ENCODE measurements at regions not wholly inside any gene's neighbourhood (a gene's known extent, or its start where the extent isn't known, plus 50 kb on each side); places are given as distances from the start of the nearest gene placed in this dataset.

- no peak for DNase-seq (ENCODE audit: low read depth in 2 of 2)
These were observed 133.0 kb downstream of the C11orf87 start for GRCh38 chr11:109554951-109555350.

DNA sequence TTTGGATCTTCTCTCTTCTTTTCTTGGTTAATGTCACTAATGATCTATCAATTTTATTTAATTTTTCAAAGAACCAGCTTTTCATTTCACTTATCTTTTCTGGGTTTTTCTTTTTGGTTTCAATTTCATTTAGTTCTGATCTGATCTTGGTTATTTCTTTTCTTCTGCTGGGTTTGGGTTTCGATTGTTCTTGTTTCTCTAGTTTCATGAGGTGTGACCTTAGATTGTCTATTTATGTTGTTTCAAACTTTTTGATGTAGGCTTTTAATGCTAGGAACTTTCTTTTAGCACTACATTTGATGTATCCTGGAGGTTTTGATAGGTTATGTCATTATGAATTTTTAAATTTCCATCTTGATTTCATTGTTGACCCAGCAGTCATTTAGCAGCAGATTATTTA, 142.3 kb downstream of the C11orf87 start:
- DNase-seq (ENCODE audit: low read depth in 2 of 2): no peak

- no peak for DNase-seq (ENCODE audit: low read depth in 2 of 2)
These were observed 160.5 kb downstream of the C11orf87 start for GRCh38 chr11:109582470-109582869.

DNA sequence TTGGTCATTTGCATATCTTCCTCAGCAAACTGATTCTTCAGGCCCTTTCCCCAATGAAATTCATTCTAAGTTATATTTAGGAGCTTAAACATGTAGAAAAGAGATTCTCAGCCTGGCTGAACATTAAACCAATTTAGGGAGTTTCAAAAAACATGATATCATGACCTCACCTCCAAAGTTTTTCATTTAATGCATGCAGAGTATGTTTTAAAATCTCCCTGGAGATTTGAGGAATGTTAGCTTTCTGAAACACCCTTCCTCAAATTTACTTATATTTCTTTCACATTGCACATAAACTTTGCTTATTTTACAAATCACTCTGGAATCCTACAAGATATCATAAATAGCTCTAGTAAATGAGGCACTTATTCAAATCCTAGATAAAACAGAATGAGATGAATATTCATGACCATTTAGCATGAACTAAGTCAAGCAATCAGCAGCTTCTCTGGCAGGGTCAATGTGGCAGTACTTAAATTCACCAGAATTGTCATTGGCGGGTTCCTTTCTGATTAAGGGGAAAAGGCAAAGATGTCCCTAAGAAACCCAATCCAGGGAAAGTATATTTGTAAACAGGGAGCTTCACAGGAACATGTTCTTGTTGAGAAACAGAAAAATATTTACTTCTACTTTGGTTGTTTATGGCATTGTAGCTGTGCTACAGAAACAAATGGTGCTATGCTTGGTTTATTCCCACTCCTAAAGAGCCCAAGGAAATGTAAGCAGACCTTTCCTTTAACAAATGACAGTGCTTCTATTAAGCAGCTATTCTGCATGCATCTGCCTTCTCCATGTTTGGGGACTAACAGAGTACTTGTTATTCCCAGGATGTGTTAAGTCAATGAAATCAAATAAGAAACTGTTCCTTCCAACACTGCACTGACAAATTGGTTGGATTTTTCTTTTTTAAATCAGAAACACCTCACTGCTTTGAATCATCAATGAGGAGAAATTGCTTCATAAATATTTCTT, 162.3 kb downstream of the C11orf87 start:
- DNase-seq (ENCODE audit: low read depth in 2 of 2): no peak

DNA sequence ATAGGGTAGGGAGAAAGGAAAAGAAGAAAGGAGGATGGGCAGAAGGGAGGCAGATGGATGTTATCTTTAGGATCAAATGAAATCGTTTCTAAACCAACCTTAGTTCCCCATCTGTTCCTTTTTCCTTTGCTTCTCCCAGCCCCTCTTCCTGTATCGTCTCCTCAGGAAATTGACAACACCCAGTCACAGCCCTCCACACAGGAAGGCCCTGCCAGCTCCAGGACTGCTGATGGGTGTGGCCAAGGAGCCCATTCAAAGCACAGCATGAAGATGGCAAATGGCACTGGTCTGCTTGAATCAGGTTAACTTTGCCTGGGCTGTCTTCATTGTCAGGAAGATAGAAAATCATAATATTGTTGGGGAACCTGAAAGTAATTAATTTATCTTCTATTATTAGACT, 164.8 kb downstream of the C11orf87 start:
- DNase-seq (ENCODE audit: low read depth in 2 of 2): no peak

GRCh38 chr11:109590782-109591181, 168.8 kb downstream of the C11orf87 start:
- DNase-seq (ENCODE audit: low read depth in 2 of 2): no peak

DNA sequence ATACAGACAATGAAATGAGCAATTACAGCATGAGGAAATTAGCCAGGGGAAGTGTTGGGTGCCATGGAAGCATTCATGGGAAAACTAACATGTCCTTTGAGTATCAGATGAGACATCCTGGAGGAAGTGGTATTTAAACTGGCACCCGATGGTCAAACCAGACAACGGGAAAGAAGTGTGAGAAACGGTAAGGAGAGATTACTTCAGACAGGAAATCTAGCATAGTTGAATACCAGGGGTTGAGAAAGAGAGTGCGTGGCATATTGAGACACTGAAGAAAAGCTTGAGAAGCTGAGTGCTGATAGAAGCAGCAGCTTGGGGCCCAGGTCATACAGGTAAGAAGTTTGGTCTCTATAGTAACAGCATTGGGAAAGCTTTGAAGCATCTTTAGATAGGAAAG, 175.3 kb downstream of the C11orf87 start:
- DNase-seq (ENCODE audit: low read depth in 2 of 2): no peak

- DNase-seq (ENCODE audit: low read depth in 2 of 2): no peak
These were observed 182.8 kb downstream of the C11orf87 start for GRCh38 chr11:109604481-109605400.

DNA sequence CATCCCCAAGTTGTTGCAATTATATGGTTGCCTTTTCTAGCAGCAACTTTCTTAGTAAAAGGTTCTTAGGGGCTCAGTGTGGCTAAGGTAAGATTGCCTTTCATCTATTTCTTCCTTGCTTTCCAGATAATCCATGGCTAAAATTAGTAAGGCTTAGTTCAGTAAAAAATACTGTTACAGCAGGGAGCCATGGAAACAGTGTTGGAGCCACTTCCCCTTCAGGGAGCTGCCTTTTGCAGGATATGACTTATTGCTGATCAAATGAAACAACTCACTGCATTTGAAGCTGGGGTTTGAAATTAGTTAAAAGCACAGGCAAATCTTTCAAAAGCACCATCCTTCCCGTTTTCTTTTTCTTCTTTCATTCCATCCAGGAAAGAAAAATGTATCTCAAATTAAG, 184.3 kb downstream of the C11orf87 start:
- DNase-seq (ENCODE audit: low read depth in 2 of 2): no peak

DNA sequence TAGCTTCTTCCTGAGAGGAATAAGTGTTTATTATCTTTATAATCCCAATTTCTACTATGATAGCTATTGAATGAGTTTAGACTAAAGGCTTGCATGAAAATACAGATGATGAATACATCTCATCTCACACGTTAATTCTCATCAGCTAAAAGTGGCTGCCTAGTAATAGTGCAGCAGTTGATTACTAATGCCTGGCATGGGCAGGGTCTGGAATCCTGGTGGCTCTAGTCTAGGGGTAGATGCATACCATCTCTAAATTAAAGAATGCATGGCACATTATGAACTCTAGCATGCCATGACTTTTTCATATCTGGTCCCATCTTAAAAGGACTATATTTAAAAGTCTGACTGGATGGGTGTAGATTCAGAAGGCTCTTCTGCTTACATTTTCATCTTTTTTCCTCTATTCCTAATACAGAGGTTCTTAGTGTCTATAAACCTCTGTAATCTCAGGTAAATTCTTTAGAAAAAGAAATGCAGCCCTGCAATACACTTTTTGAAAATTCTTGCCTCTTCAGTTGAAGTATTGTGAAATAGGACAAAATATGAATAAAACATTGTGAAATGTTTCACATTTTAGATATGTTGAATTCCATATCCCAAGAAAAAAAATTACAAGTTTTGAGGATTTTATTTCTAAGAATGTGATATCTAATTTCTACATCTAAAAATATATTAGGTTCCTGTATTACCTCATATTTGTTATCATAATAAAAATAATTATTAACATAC, 187.6 kb downstream of the C11orf87 start:
- no peak for DNase-seq (ENCODE audit: low read depth in 2 of 2)

- DNase-seq (ENCODE audit: low read depth in 2 of 2): no peak
These were observed 190.5 kb downstream of the C11orf87 start for GRCh38 chr11:109612496-109612895.

DNA sequence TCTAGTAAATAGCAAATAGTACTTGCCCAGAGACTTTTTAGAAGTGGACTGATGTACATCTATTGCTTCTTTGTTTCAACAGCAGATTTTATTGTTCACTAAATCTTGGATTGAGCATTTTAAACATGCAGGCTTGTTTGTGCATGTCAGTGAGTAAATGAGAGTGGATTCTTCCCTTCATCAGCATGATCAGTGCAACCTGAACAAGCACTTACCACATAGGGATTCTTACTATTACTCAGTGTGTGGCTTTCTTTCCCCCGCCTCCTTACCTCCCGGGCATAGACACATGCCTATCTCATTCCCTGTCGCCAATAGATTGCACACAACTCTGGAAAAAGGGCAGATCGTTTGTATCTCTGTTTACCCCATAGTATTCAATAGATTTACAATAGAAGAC, 197.5 kb downstream of the C11orf87 start:
- no peak for DNase-seq (ENCODE audit: low read depth in 2 of 2)

GRCh38 chr11:109629734-109630133, 207.7 kb downstream of the C11orf87 start:
- DNase-seq (ENCODE audit: low read depth in 2 of 2): no peak

DNA sequence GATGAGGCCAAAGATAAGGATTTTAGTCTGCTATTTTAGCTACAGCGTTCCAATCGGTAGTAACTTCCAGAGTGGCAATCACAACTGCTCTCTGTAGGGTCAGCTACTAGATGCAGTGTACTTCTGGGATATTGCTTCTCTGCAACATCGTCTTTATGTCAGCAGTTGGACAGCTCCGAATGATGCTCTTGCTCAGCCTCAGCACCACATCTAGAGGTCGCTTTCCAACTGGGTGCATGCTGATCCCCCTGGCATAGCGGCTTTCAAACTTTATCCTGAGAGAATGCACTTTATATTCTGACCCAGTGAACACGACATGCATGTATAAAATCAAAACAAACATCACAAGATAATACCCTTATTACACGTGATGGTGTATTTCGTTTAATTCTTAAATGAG, 219.6 kb downstream of the C11orf87 start:
- DNase-seq (ENCODE audit: low read depth in 2 of 2): no peak

- DNase-seq (ENCODE audit: low read depth in 2 of 2): no peak
These were observed 222.2 kb downstream of the C11orf87 start for GRCh38 chr11:109644152-109644551.

DNA sequence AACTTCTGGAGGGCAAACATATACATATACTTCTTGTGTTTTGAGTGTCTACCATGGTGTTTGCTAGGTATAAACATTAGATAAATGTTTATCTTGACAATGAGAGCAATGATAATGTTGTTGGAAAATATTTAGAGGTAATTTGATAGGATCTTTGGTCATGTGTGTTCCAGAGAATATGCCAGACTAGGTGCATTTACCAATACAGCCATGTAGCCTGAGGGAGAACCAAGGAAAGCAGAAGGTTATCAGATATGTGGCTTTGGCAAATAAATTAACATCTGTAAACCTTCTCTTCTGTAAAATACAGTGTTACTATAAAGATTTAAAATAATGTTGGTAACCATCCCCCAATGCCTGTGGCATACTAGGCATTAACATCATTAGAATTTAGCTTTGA, 226.8 kb downstream of the C11orf87 start:
- no peak for DNase-seq (ENCODE audit: low read depth in 2 of 2)

- DNase-seq (ENCODE audit: low read depth in 2 of 2): no peak
These were observed 232.1 kb downstream of the C11orf87 start for GRCh38 chr11:109654091-109654490.

DNA sequence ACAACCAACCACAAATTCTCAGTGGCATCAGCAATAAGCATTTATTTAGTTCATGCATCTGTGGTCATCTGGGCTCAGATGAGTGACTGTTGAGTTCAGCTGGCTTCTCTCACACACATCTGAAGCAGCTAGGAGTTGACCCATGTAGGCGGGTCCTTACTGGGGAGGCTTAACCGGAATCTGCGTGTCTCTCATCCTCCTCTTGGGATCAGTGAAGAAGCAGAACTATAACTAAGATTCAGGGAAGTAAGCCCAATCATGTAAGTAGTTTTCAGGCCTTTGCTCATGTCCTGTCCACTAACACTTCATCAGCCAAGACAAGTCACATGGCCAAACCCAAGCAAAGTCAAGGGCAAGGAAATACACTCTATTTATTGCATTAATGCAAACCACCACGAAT, 236.2 kb downstream of the C11orf87 start:
- DNase-seq (ENCODE audit: low read depth in 2 of 2): no peak

DNA sequence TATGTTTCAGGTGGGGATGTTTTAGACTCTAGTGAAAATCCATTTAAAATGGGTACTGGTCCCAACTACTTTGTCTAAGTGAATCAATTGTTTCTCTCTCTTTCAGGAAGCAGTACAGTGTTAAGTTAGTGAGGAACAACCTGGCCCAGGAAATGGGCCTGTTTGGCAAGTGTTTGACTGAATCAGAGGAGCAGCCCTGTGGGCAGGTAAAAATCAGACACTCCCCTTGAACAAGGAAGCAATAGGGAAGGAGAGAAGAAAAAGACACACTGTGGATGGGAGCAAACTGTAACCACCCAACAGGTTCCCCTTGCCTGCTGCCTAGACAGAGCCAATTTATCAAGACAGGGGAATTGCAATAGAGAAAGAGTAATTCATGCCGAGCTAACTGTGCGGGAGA, 245.7 kb downstream of the C11orf87 start:
- DNase-seq (ENCODE audit: low read depth in 2 of 2): no peak

- no peak for DNase-seq (ENCODE audit: low read depth in 2 of 2)
These were observed 247.1 kb downstream of the C11orf87 start for GRCh38 chr11:109668973-109669634.

- no peak for DNase-seq (ENCODE audit: low read depth in 2 of 2)
These were observed 255.2 kb downstream of the C11orf87 start for GRCh38 chr11:109677231-109677630.
